ENCODE measurements at regions not wholly inside any gene's neighbourhood (a gene's known extent, or its start where the extent isn't known, plus 50 kb on each side); places are given as distances from the start of the nearest gene placed in this dataset.

DNA sequence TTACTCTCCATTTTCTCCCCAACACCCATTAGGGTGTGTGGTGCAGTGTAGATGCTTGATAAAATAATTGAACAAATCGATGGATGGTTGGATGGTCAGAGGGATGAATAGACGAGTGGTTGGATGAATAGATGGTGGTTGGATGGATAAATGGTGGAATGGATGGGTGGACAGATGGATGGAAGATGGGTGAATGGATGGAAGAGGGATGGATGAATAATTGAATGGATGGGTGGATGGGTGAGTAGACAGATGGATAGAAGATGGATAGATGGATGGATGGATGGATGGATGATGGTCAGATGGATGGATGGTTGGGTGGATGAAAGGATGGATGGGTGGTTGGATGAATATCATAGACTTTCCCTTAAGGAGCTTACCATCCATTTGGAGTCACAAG is 95.0 kb upstream of the BOD1 start:
- no peak for DNase-seq
- Histone ChIP-seq H3K9me3 (ENCODE audit: severe bottlenecking) (no peaks in the 10 kb centered on the region), H3K4me3 (ENCODE audit: low read depth, low read length) (no peak overlapping the region), H3K27ac (no peak overlapping the region), H3K27me3 (ENCODE audit: insufficient read depth, low read depth, severe bottlenecking) (no peaks in the 10 kb centered on the region), H3K36me3 (no peaks in the 10 kb centered on the region)
- TF ChIP-seq, protein P1, sequence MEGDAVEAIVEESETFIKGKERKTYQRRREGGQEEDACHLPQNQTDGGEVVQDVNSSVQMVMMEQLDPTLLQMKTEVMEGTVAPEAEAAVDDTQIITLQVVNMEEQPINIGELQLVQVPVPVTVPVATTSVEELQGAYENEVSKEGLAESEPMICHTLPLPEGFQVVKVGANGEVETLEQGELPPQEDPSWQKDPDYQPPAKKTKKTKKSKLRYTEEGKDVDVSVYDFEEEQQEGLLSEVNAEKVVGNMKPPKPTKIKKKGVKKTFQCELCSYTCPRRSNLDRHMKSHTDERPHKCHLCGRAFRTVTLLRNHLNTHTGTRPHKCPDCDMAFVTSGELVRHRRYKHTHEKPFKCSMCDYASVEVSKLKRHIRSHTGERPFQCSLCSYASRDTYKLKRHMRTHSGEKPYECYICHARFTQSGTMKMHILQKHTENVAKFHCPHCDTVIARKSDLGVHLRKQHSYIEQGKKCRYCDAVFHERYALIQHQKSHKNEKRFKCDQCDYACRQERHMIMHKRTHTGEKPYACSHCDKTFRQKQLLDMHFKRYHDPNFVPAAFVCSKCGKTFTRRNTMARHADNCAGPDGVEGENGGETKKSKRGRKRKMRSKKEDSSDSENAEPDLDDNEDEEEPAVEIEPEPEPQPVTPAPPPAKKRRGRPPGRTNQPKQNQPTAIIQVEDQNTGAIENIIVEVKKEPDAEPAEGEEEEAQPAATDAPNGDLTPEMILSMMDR (IDR thresholded peaks at IDR 0.05; ENCODE audit: low read depth, low read length): no peak

DNA sequence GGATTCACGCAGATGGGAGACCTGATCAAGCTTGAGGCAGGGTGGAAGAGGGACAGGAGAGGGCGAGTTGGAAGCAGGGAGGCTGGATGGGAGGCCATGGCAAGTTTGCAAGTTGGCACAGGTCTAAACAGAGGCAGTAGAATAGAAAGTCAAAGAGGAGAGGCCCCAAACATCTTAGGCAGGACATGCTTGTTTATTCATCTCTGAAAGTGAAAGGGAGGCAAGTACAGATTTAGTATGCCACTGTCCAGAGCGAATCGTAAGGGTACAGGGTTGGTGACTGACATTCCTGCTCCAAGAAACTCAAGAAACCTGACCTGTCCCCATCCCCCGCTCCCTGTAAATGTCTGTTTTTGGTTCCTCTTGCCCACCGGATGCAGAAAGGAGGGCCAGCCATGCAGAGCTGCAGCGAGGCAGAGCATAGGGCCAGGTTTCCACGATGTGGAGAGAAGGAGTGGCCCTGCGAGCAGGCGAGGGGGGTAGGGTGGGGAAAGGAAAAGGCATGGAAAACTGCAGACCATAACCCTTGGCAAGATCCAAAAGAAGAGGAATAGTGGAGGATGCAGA is 96.2 kb upstream of the BOD1 start:
- Histone ChIP-seq H3K36me3 (no peaks in the 10 kb centered on the region), H3K27me3 (ENCODE audit: insufficient read depth, low read depth, severe bottlenecking) (no peaks in the 10 kb centered on the region), H3K9me3 (ENCODE audit: severe bottlenecking) (no peaks in the 10 kb centered on the region), H3K4me3 (ENCODE audit: low read depth, low read length) (no peak overlapping the region), H3K27ac (no peak overlapping the region)
- TF ChIP-seq, protein P1 (IDR thresholded peaks at IDR 0.05; ENCODE audit: low read depth, low read length): no peak
- no peak for DNase-seq

DNA sequence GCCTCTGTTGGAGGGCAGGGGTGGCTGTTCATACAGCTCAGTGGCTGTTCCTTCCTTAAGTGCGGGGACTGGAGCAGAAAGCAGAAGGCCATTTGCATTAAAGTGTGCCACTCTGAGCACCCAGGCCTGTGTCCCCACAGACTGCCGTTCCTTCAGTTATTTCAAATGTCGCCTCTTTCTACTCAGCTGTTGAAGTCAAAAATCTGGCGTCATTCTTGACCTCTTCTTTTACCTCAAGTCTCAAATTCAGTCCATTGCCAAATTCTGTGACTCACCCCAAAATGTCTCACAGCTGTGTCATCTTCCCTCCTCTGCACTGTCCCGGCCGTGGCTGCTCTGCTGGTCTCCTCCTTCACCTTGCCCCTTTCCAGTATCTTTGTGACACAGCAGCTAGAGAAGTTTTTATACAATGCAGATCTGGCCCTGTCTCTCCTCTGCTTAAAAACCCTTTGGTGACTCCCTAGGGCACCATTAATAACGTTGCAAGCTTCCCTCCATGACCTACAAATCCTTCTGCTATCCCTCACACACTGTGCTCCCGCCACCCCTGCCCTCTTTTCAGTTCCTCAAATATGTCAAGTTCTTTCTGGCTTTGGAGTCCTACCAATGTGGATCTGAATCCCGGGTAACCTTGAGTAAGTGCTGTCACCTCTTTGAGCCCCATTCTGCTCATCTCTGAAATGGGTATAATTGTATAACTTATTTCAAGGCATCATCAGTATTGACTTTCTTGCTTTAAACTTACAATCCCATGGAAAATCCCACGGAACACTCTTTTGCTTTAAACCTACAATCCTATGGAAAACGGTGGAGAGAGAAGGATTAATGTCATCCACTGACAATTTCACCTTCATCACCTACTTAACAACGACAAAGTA is 98.3 kb upstream of the BOD1 start:
- H3K9me3 ChIP-seq (ENCODE audit: severe bottlenecking): no peaks in the 10 kb centered on the region
- H3K36me3 ChIP-seq: no peaks in the 10 kb centered on the region
- H3K4me3 ChIP-seq (ENCODE audit: low read depth, low read length): no peak overlapping the region
- H3K27ac ChIP-seq: no peak overlapping the region
- no peak for DNase-seq
- TF ChIP-seq, protein P1 (IDR thresholded peaks at IDR 0.05; ENCODE audit: low read depth, low read length): no peak
- H3K27me3 ChIP-seq (ENCODE audit: insufficient read depth, low read depth, severe bottlenecking): no peaks in the 10 kb centered on the region

DNA sequence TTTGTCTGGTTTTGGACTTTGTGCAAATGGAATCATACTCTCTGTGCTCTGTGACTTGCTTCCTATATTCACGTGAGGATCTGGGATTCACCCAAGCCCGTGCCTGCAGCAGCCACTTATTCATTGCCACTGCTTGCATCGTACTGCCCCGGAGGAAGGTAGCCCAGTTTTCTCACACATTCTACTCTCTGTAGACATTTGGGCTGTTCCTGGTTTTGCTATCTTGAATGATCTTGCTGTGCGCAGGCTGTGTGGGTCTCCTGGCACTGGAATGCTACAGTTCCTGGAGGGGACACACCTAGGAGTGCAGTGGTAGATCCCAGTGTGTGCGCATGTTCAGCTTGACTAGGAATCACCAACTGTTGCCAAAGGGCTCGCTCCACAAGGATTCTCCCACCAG is 99.2 kb upstream of the BOD1 start:
- no peak overlapping the region for H3K4me3 ChIP-seq (ENCODE audit: low read depth, low read length)
- H3K27ac ChIP-seq: no peak overlapping the region
- DNase-seq: no peak
- no peaks in the 10 kb centered on the region for H3K36me3 ChIP-seq
- H3K9me3 ChIP-seq (ENCODE audit: severe bottlenecking): no peaks in the 10 kb centered on the region
- TF ChIP-seq, protein P1 (IDR thresholded peaks at IDR 0.05; ENCODE audit: low read depth, low read length): no peak
- no peaks in the 10 kb centered on the region for H3K27me3 ChIP-seq (ENCODE audit: insufficient read depth, low read depth, severe bottlenecking)

DNA sequence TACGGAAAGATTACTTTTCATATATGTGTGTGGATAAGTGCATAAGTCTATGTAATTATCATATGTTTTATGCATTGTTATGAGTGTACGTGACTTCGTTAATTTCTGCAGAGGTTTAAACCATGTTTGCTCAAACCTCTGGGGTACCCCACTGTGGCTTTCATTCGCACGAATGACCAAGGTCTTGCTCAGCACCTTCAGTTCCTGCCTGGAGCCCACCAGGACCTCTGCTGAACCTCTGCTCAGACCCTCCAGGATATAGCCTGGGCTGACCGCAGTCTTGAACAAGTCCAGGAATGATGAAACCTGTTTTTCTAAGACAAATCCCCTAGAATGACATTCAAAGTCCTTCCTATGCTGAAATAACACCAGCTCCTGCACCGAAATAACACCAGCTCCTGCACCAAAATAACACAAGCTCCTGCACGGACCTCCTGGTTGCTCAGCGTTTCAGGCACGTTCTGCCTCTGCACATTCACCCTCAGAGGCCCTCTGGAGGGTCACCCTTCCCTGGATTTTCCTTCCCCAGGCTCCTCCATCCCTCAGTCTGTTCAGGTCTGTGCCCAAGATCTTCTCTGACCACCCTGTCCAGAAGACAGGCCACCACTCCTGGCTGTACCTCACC is 99.7 kb upstream of the BOD1 start:
- Histone ChIP-seq H3K4me3 (ENCODE audit: low read depth, low read length) (no peak overlapping the region), H3K9me3 (ENCODE audit: severe bottlenecking) (no peaks in the 10 kb centered on the region), H3K27me3 (ENCODE audit: insufficient read depth, low read depth, severe bottlenecking) (no peaks in the 10 kb centered on the region), H3K27ac (no peak overlapping the region), H3K36me3 (no peaks in the 10 kb centered on the region)
- TF ChIP-seq, protein P1 (IDR thresholded peaks at IDR 0.05; ENCODE audit: low read depth, low read length): no peak
- DNase-seq: no peak

Measured in WERI-Rb-1 (cell line).